H1 (cell line): ENCODE measurements at regions not wholly inside any gene's neighbourhood (a gene's known extent, or its start where the extent isn't known, plus 50 kb on each side); places are given as distances from the start of the nearest gene placed in this dataset.

Source experiments
- EZH2 ChIP-seq: fragments of 200-600 bp; sonication (generic); IDR thresholded peaks from 2 replicates; pipeline ENCODE4 v1.7.1; 2012; ENCODE audit warnings: low read depth, mild to moderate bottlenecking, moderate library complexity, low read length, inconsistent platforms; ENCODE audit not compliant: severe bottlenecking
- SUZ12 ChIP-seq: fragments of 200-600 bp; sonication (generic); IDR thresholded peaks from 2 replicates; pipeline ENCODE4 v1.6.1; 2012; ENCODE audit warnings: mild to moderate bottlenecking, inconsistent platforms, low read length, moderate library complexity, mixed read lengths

DNA sequence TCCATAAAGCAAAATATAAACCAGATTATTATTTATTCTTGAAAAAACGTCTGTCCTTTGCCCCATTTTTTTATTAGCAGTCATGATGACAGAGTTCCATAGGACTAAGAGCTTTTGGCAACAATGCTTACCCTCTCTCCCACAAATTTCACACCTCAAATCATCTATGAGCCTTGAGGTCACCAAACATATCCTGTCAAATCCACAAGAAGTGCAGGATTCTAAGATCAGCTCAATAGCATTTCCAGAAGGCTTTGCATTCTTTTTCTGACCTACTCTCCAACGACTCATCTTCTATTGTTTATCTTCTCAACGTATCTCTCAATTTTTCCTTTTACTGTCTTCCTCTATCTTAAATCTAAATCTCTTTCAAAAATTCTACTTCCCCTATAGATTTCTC lies 619.1 kb upstream of the BCHE start:
- TF ChIP-seq SUZ12 (no peak), EZH2 (no peak)
